ENCODE measurements at regions not wholly inside any gene's neighbourhood (a gene's known extent, or its start where the extent isn't known, plus 50 kb on each side); places are given as distances from the start of the nearest gene placed in this dataset.

- no peak overlapping the region for H3K4me3 ChIP-seq (ENCODE audit: low read depth, low read length, poor library complexity, severe bottlenecking)
- no peak overlapping the region for H3K9ac ChIP-seq (ENCODE audit: low read length)
- no peaks in the 10 kb centered on the region for H4K20me1 ChIP-seq (ENCODE audit: insufficient read depth, low read length)
- H3K36me3 ChIP-seq (ENCODE audit: insufficient read depth, low read length): no peaks in the 10 kb centered on the region
- H3K79me2 ChIP-seq (ENCODE audit: insufficient read depth, low read length): no peaks in the 10 kb centered on the region
- no peaks in the 10 kb centered on the region for H3K9me2 ChIP-seq (ENCODE audit: low read depth, low read length)
- H3K4me1 ChIP-seq (ENCODE audit: insufficient read depth, low read length, severe bottlenecking): no peaks in the 10 kb centered on the region
- no peak for TF ChIP-seq CTCF (IDR thresholded peaks at IDR 0.05; ENCODE audit: low read length)
- TF ChIP-seq EZH2 (IDR thresholded peaks at IDR 0.05; ENCODE audit: borderline replicate concordance, low read length): no peak
- no peaks in the 10 kb centered on the region for H3K9me3 ChIP-seq (ENCODE audit: low read length)
- no peaks in the 10 kb centered on the region for H3F3A ChIP-seq (ENCODE audit: insufficient read depth, low read length)
- H3K27ac ChIP-seq (ENCODE audit: low read depth, low read length, poor library complexity, severe bottlenecking): no peak overlapping the region
- H3K4me2 ChIP-seq (ENCODE audit: low read length): no peak overlapping the region
- no peaks in the 10 kb centered on the region for H3K27me3 ChIP-seq (ENCODE audit: insufficient read depth, low read length)
- H2AFZ ChIP-seq (ENCODE audit: low read length): no peak overlapping the region
These were observed 422.9 kb upstream of the MKI67 start for GRCh38 chr10:128549101-128549608.

- Histone ChIP-seq H4K20me1 (ENCODE audit: insufficient read depth, low read length) (no peaks in the 10 kb centered on the region), H3K27me3 (ENCODE audit: insufficient read depth, low read length) (no peaks in the 10 kb centered on the region), H3K9me2 (ENCODE audit: low read depth, low read length) (no peaks in the 10 kb centered on the region), H3K79me2 (ENCODE audit: insufficient read depth, low read length) (no peaks in the 10 kb centered on the region), H3K9me3 (ENCODE audit: low read length) (no peaks in the 10 kb centered on the region), H3K4me3 (ENCODE audit: low read depth, low read length, poor library complexity, severe bottlenecking) (no peak overlapping the region), H2AFZ (ENCODE audit: low read length) (no peak overlapping the region), H3K27ac (ENCODE audit: low read depth, low read length, poor library complexity, severe bottlenecking) (no peak overlapping the region), H3K36me3 (ENCODE audit: insufficient read depth, low read length) (no peaks in the 10 kb centered on the region), H3K4me2 (ENCODE audit: low read length) (no peak overlapping the region), H3F3A (ENCODE audit: insufficient read depth, low read length) (no peaks in the 10 kb centered on the region), H3K9ac (ENCODE audit: low read length) (no peak overlapping the region), H3K4me1 (ENCODE audit: insufficient read depth, low read length, severe bottlenecking) (no peaks in the 10 kb centered on the region)
- no peak for TF ChIP-seq EZH2 (IDR thresholded peaks at IDR 0.05; ENCODE audit: borderline replicate concordance, low read length)
- TF ChIP-seq CTCF (IDR thresholded peaks at IDR 0.05; ENCODE audit: low read length): no peak
These were observed 423.8 kb upstream of the MKI67 start for GRCh38 chr10:128550045-128550444.

- H3K4me1 ChIP-seq (ENCODE audit: insufficient read depth, low read length, severe bottlenecking): no peaks in the 10 kb centered on the region
- no peaks in the 10 kb centered on the region for H3K36me3 ChIP-seq (ENCODE audit: insufficient read depth, low read length)
- H3K9ac ChIP-seq (ENCODE audit: low read length): no peak overlapping the region
- no peaks in the 10 kb centered on the region for H3K9me2 ChIP-seq (ENCODE audit: low read depth, low read length)
- no peaks in the 10 kb centered on the region for H3K79me2 ChIP-seq (ENCODE audit: insufficient read depth, low read length)
- H3K27ac ChIP-seq (ENCODE audit: low read depth, low read length, poor library complexity, severe bottlenecking): no peak overlapping the region
- H3K4me2 ChIP-seq (ENCODE audit: low read length): no peak overlapping the region
- no peaks in the 10 kb centered on the region for H3K9me3 ChIP-seq (ENCODE audit: low read length)
- no peaks in the 10 kb centered on the region for H3F3A ChIP-seq (ENCODE audit: insufficient read depth, low read length)
- no peaks in the 10 kb centered on the region for H4K20me1 ChIP-seq (ENCODE audit: insufficient read depth, low read length)
- no peak overlapping the region for H3K4me3 ChIP-seq (ENCODE audit: low read depth, low read length, poor library complexity, severe bottlenecking)
- TF ChIP-seq CTCF (IDR thresholded peaks at IDR 0.05; ENCODE audit: low read length) (no peak), EZH2 (IDR thresholded peaks at IDR 0.05; ENCODE audit: borderline replicate concordance, low read length) (no peak)
- no peak overlapping the region for H2AFZ ChIP-seq (ENCODE audit: low read length)
- H3K27me3 ChIP-seq (ENCODE audit: insufficient read depth, low read length): no peaks in the 10 kb centered on the region
These were observed 425.3 kb upstream of the MKI67 start for GRCh38 chr10:128551475-128551874.
